ENCODE measurements at regions not wholly inside any gene's neighbourhood (a gene's known extent, or its start where the extent isn't known, plus 50 kb on each side); places are given as distances from the start of the nearest gene placed in this dataset.

DNA sequence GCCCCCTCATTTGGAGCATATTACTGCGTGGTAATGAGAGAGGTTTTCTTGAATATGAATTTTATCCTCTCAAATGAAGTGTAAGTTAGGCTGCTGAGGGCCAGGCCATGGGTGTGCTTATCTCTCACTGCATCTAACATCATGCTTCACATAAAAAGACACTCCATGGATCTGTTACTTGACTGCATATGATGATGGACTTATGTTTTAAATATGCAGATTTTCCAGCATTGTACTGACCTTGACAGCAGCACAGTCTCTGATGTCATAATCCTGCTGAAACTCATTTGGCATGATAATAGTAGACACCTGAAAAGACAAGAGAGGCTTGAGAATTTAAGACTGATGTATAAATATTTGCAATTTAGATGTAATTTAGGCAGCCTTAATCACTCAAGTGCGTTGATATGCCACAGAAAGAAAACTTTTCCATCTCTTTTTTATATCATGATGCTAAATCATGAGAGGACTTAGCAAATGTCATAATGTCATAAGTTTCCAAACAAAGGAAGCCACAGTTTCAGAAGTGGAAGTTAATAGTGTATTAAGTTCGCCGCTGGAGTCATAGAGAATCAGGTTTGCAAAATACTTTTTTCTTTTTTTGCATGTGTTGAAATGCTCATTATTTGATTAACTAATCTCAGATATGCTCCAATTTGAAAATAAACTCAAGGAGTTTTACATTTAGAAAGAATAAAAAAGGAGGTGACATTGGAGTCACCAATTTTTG is 62.7 kb upstream of the CD302 start:
- RAD21 ChIA-PET (ENCODE audit: low non-redundant PET in 1 of 2, low total read pairs in 2 of 2, uncharacterized antibody in 2 of 2, unreplicated experiment in 2 of 2) = no interaction called here

DNA sequence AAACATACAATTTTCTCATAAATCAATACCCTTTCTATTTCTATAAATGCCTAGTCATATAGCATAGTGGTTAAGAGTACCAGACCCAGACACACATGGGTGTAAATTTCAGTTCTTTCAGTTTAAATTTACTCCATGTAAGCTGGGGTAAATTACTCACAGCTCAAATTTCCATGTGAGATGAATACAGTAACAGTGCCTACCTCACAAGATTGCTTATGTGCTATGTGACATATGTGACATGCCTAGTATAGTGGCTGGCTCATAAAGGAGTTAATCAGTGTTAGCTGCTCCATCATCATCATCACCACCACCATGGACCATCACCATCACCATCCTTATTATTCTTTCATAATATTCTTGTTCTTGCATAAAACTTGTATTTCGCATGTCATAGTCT is 61.6 kb upstream of the CD302 start:
- ChIA-PET CTCF (no interaction called here), POLR2A (no interaction called here), RAD21 (ENCODE audit: low non-redundant PET in 1 of 2, low total read pairs in 2 of 2, uncharacterized antibody in 2 of 2, unreplicated experiment in 2 of 2) (no interaction called here)
- H3K4me3 ChIP-seq (replicated peaks in 1 of 2; ENCODE audit: low read depth in 1 of 2, low read length in 2 of 2) = no peak overlapping the region
- no TSS peak for BruUV-seq (replicated peaks)
- no peak overlapping the region for H3K9ac ChIP-seq (ENCODE audit: low read length)
- no peaks in the 10 kb centered on the region for H3K27me3 ChIP-seq (ENCODE audit: insufficient read depth, low read length)
- no peak for TF ChIP-seq TCF7L2 (IDR thresholded peaks at IDR 0.05; ENCODE audit: borderline replicate concordance, extremely low read depth, insufficient read depth, insufficient read length)
- TF ChIP-seq ZNF274 (IDR thresholded peaks at IDR 0.05; ENCODE audit: low read depth, low read length) = no peak
- no peak for TF ChIP-seq CBX3 (IDR thresholded peaks at IDR 0.05; ENCODE audit: low read depth)
- no peaks in the 10 kb centered on the region for H3K79me2 ChIP-seq (ENCODE audit: insufficient read depth, low read length)
- no peaks in the 10 kb centered on the region for H3K36me3 ChIP-seq (ENCODE audit: control insufficient read depth in 1 of 2, insufficient read depth in 2 of 2, low read length in 2 of 2)
- H4K20me1 ChIP-seq (ENCODE audit: insufficient read depth) = no peaks in the 10 kb centered on the region
- intact Hi-C loops (cut with micrococcal nuclease) = no loop called here
- ATAC-seq (no peak), DNase-seq (ENCODE audit: low read depth, low spot score) (no peak)
- H3K4me2 ChIP-seq (ENCODE audit: low read length) = no peak overlapping the region
- no peaks in the 10 kb centered on the region for H3K9me2 ChIP-seq (ENCODE audit: insufficient read depth)
- no peak overlapping the region for H3K27ac ChIP-seq (ENCODE audit: low read depth, low read length)
- H3K9me3 ChIP-seq (ENCODE audit: control insufficient read depth in 1 of 2, insufficient read depth in 1 of 2, low read depth in 1 of 2, low read length in 2 of 2) = no peaks in the 10 kb centered on the region
- no peaks in the 10 kb centered on the region for H3K4me1 ChIP-seq (ENCODE audit: control insufficient read depth in 1 of 2, insufficient read depth in 2 of 2, low read length in 2 of 2)
- H2AFZ ChIP-seq (ENCODE audit: low read depth, low read length, poor library complexity, severe bottlenecking) = no peak overlapping the region

More for the DNA sequence above, 62.7 kb upstream of the CD302 start:
- Histone ChIP-seq H3K4me3 (replicated peaks in 1 of 2; ENCODE audit: low read depth in 1 of 2, low read length in 2 of 2) (no peak overlapping the region), H3K27me3 (ENCODE audit: insufficient read depth, low read length) (no peaks in the 10 kb centered on the region), H3K36me3 (ENCODE audit: control insufficient read depth in 1 of 2, insufficient read depth in 2 of 2, low read length in 2 of 2) (no peaks in the 10 kb centered on the region), H3K4me2 (ENCODE audit: low read length) (no peak overlapping the region), H3K4me1 (ENCODE audit: control insufficient read depth in 1 of 2, insufficient read depth in 2 of 2, low read length in 2 of 2) (no peaks in the 10 kb centered on the region), H3K9ac (ENCODE audit: low read length) (no peak overlapping the region), H3K9me3 (ENCODE audit: control insufficient read depth in 1 of 2, insufficient read depth in 1 of 2, low read depth in 1 of 2, low read length in 2 of 2) (no peaks in the 10 kb centered on the region), H3K79me2 (ENCODE audit: insufficient read depth, low read length) (no peaks in the 10 kb centered on the region), H3K27ac (ENCODE audit: low read depth, low read length) (no peak overlapping the region), H4K20me1 (ENCODE audit: insufficient read depth) (no peaks in the 10 kb centered on the region), H2AFZ (ENCODE audit: low read depth, low read length, poor library complexity, severe bottlenecking) (no peak overlapping the region), H3K9me2 (ENCODE audit: insufficient read depth) (no peaks in the 10 kb centered on the region)
- no TSS peak for BruUV-seq (replicated peaks)
- ChIA-PET CTCF (no interaction called here), POLR2A (no interaction called here)
- ATAC-seq = no peak
- no peak for DNase-seq (ENCODE audit: low read depth, low spot score)
- TF ChIP-seq SIN3A (IDR thresholded peaks at IDR 0.05; ENCODE audit: low read depth) (no peak), CEBPB (IDR thresholded peaks at IDR 0.05; ENCODE audit: low read depth) (no peak)
- intact Hi-C loops (cut with micrococcal nuclease) = no loop called here

Measured in HCT116 (cell line).